ENCODE measurements at regions not wholly inside any gene's neighbourhood (a gene's known extent, or its start where the extent isn't known, plus 50 kb on each side); places are given as distances from the start of the nearest gene placed in this dataset.
"Not testable (repeated sequence)": the region's sequence is repeated elsewhere in the genome, so short reads cannot be mapped to it uniquely, and the experiment has no call there.

- DNase-seq, result no peak
Measured at GRCh38 chr3:82259994-82260393, 498.5 kb upstream of the GBE1 start.

- no peak for DNase-seq
Measured at GRCh38 chr3:82240322-82240721, 478.9 kb upstream of the GBE1 start.

GRCh38 chr3:82236257-82236656, 474.8 kb upstream of the GBE1 start:
- DNase-seq, result no peak

- no peak for DNase-seq
Measured at GRCh38 chr3:82229397-82229796, 468.0 kb upstream of the GBE1 start.

GRCh38 chr3:82224661-82225060, 463.2 kb upstream of the GBE1 start:
- DNase-seq, result no peak

- no peak for DNase-seq
Measured at GRCh38 chr3:82222401-82222800, 461.0 kb upstream of the GBE1 start.

GRCh38 chr3:82217571-82217970, 456.1 kb upstream of the GBE1 start:
- no peak for DNase-seq

- DNase-seq, result no peak
Measured at GRCh38 chr3:82208002-82208710, 446.7 kb upstream of the GBE1 start.

- DNase-seq, result no peak
Measured at GRCh38 chr3:82202269-82202668, 440.8 kb upstream of the GBE1 start.

- DNase-seq, result no peak
Measured at GRCh38 chr3:82201316-82201715, 439.9 kb upstream of the GBE1 start.

GRCh38 chr3:82198009-82198408, 436.6 kb upstream of the GBE1 start:
- no peak for DNase-seq

GRCh38 chr3:82196645-82197044, 435.2 kb upstream of the GBE1 start:
- DNase-seq, result no peak

- DNase-seq, result no peak
Measured at GRCh38 chr3:82194870-82195269, 433.4 kb upstream of the GBE1 start.

GRCh38 chr3:82186017-82186416, 424.6 kb upstream of the GBE1 start:
- no peak for DNase-seq

GRCh38 chr3:82179291-82179690, 417.8 kb upstream of the GBE1 start:
- DNase-seq, result no peak

- DNase-seq, result no peak
Measured at GRCh38 chr3:82178291-82178690, 416.8 kb upstream of the GBE1 start.

- no peak for DNase-seq
Measured at GRCh38 chr3:82177774-82178173, 416.3 kb upstream of the GBE1 start.

- no peak for DNase-seq
Measured at GRCh38 chr3:82165266-82165665, 403.8 kb upstream of the GBE1 start.

- no peak for DNase-seq
Measured at GRCh38 chr3:82163907-82164520, 402.6 kb upstream of the GBE1 start.

GRCh38 chr3:82157952-82158351, 396.5 kb upstream of the GBE1 start:
- no peak for DNase-seq

- DNase-seq, result not testable (repeated sequence)
Measured at GRCh38 chr3:82153892-82154291, 392.4 kb upstream of the GBE1 start.

- DNase-seq, result no peak
Measured at GRCh38 chr3:82145742-82146141, 384.3 kb upstream of the GBE1 start.

GRCh38 chr3:82144811-82145210, 383.4 kb upstream of the GBE1 start:
- no peak for DNase-seq

- no peak for DNase-seq
Measured at GRCh38 chr3:82143661-82144412, 382.4 kb upstream of the GBE1 start.

Measured in midbrain (tissue), 1 donor.